ENCODE measurements at regions not wholly inside any gene's neighbourhood (a gene's known extent, or its start where the extent isn't known, plus 50 kb on each side); places are given as distances from the start of the nearest gene placed in this dataset.
"Not testable (repeated sequence)": the region's sequence is repeated elsewhere in the genome, so short reads cannot be mapped to it uniquely, and the experiment has no call there.

DNA sequence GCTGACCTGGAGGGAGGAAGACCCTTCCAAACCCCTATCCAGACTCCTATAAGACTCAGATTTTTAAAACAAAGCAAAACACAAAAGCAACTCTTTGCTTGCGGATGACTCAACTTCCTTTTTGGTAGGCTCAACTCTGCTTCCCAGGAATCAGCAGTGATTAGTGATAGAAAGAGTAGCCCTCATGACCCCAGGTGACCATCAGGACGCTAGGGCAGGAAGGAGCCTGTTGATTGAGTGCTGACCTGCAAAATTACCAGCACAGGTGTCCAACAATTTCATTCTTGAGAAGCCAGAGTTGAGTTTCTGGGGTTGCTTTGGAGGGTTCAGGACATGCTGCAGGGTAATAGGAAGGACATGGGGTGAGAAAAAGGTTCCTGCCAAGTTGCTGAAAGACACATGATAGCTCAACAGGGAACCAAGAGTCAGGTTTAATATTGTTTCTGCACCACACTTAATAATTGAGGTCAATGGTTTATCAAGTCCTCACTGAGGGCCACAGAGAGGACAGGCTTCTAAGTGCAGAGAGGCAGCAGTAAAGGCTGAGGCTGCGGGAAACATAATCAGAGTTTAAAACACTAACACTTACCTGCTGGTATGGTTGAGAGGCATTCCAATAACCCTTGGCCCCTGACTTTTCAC lies 67.4 kb upstream of the BMP2 start:
- H3K27me3 Mint-ChIP-seq = no peaks in the 10 kb centered on the region
- DNase-seq = no peak
- H3K27ac Mint-ChIP-seq = no peak overlapping the region

DNA sequence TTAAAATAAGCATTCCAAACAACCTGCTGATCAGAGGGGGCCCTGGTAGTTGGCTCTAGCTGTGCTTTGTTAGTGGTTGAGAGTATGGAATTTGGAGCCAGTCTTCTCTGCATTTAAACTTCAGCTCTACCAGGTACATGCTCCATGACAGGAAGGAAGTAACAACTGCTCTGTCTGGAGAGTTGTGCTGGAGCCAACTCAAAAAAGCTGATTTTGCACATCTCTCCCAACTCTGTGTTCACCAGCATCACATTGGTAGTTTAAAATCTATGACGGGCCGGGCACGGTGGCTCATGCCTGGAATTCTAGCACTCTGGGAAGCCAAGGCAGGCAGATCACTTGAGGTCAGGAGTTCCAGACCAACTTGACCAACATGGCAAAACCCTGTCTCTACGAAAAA lies 68.8 kb upstream of the BMP2 start:
- Mint-ChIP-seq H3K27ac (no peak overlapping the region), H3K27me3 (no peaks in the 10 kb centered on the region), H3K4me3 (no peak overlapping the region), H3K36me3 (ENCODE audit: low read depth) (no peaks in the 10 kb centered on the region), H3K4me1 (no peaks in the 10 kb centered on the region), H3K9me3 (no peaks in the 10 kb centered on the region)
- intact Hi-C loops (cut with micrococcal nuclease) = no loop called here
- no peak for DNase-seq

More for the DNA sequence above, 67.4 kb upstream of the BMP2 start:
- intact Hi-C loops (cut with micrococcal nuclease) = no loop called here
- H3K4me1 Mint-ChIP-seq = no peaks in the 10 kb centered on the region
- no peak overlapping the region for H3K4me3 Mint-ChIP-seq
- no peaks in the 10 kb centered on the region for H3K9me3 Mint-ChIP-seq
- H3K36me3 Mint-ChIP-seq (ENCODE audit: low read depth) = no peaks in the 10 kb centered on the region

DNA sequence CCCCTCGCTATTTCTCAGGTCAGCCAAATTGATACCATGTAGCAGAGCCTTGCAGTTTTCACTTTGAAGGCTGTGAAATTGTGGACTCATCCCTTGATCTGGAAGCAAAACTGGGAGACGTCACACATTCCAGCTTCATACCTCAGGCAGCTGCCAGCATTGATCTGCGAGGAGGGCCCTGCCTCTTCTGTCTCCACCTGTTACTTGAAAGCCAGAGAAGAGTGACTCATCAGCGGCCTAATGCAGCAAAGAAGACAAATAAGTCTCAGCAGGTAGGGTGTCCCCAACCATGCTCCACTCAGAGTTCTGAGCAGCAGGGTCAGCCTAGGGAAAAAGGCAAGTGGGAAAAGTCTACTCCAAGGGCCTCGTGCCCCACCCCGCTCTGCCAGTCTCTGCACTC lies 69.4 kb upstream of the BMP2 start:
- H3K4me3 Mint-ChIP-seq = no peak overlapping the region
- no peak for DNase-seq
- no peaks in the 10 kb centered on the region for H3K4me1 Mint-ChIP-seq
- intact Hi-C loops (cut with micrococcal nuclease) = no loop called here
- H3K9me3 Mint-ChIP-seq = no peaks in the 10 kb centered on the region
- H3K27ac Mint-ChIP-seq = no peak overlapping the region
- H3K36me3 Mint-ChIP-seq (ENCODE audit: low read depth) = no peaks in the 10 kb centered on the region
- no peaks in the 10 kb centered on the region for H3K27me3 Mint-ChIP-seq

DNA sequence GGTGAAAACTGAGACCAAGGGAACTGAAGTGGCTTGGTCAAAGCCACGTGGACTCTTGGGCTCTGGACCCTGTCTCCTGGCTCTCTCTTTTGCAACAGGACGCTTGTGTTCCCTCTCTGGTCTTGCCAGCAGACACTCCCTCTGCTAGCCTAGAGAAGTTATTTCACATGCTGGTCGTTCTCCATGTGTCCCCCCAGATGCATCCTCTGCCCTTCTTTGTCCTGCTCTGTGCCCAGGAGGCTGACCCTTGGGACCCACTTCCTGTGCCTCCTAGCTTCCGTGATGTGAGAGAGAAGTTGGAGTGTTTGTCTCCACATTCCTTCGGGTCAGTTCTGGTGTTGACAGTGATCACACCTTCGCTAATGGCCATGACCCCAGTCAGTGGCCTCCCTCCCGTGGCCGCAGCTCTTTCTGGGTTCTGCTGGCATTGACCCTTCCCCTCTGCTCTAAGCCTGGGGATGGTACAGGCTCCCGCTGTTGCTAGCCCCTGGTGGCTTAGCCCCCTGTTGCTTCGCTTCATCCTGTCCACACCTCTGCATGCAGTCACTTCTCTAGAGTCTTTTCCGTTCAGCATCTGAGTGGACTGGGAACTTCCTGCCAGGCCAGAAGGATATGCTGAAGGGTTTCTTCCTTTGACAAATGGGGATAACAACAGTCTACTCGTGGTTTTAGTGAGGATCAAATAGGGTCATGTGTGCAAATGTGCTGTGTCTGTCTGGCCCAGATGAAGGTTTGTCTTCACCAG lies 70.1 kb upstream of the BMP2 start:
- no peak for DNase-seq
- H3K36me3 Mint-ChIP-seq (ENCODE audit: low read depth) = no peaks in the 10 kb centered on the region
- intact Hi-C loops (cut with micrococcal nuclease) = no loop called here
- H3K27me3 Mint-ChIP-seq = no peaks in the 10 kb centered on the region
- no peaks in the 10 kb centered on the region for H3K4me1 Mint-ChIP-seq
- no peaks in the 10 kb centered on the region for H3K9me3 Mint-ChIP-seq
- H3K27ac Mint-ChIP-seq = no peak overlapping the region
- no peak overlapping the region for H3K4me3 Mint-ChIP-seq

DNA sequence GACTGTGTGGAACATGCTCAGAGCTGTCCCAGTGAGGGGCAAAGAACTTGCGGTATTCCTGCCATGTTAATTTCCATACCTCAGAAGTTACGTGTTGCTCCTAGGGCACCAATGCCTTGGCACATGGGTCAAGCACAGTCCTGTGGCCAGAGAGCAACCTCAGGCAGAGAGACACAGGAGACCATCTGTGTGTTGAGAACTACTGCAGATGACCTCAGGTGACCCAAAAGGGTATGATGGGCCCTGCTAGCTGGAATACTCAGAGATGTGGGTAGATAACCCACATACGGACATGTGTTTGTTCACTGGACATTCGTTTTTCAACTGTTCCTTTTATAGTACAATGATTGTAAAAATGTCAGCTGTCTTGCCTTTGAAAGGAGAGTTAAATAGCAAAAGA lies 71.5 kb upstream of the BMP2 start:
- Mint-ChIP-seq H3K9me3 (no peaks in the 10 kb centered on the region), H3K27me3 (no peaks in the 10 kb centered on the region), H3K27ac (no peak overlapping the region), H3K4me3 (no peak overlapping the region), H3K4me1 (no peaks in the 10 kb centered on the region), H3K36me3 (ENCODE audit: low read depth) (no peaks in the 10 kb centered on the region)
- intact Hi-C loops (cut with micrococcal nuclease) = no loop called here
- no peak for DNase-seq

DNA sequence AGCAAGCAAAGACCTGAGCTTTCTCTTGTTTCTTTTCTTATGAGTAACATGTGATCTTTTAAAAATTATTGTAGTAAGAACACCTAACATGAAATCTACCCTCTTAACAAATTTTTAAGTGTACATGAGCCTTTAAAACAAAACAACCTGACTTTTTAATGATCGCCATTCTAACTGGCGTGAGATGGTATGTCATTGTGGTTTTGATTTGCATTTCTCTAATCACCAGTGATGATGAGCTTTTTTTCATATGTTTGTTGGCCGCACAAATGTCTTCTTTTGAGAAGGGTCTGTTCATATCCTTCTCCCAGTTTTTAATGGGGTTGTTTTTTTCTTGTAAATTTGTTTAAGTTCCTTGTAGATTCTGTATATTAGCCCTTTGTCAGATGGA lies 73.7 kb upstream of the BMP2 start:
- intact Hi-C loops (cut with micrococcal nuclease); H3K27me3 Mint-ChIP-seq; H3K36me3 Mint-ChIP-seq (ENCODE audit: low read depth); H3K4me1 Mint-ChIP-seq; H3K9me3 Mint-ChIP-seq; H3K27ac Mint-ChIP-seq; DNase-seq; H3K4me3 Mint-ChIP-seq: not testable (repeated sequence)

DNA sequence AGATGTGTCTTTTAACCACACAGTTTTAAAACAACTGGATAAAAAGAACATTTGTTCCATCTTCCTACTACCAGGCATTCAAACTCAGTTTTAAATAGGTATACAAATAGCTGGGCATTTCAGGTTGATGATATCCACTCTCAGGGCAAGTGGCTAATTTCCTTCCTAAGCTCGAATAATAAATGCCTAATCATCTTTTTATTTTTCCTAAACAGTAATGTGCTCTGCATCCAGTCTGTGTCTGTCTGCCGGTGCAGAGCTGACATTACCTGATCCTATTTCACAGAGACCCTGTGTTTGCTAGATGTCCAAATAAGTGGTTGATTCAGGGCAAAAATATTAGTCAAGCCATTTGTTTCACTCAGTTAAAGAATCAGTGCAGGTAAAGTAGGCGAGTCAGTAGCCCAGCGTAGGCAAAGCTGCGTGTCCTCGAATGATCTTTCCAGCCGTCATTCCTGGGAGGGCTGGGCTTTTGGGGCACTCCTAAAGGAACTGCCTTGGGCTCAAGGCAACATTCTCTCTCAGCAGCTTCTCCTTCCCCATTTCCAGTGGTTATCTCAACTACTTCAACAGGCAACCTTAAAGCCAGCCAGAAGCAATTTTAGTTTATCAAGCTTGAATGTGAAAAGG lies 74.2 kb upstream of the BMP2 start:
- Mint-ChIP-seq H3K27ac (no peak overlapping the region), H3K4me1 (no peaks in the 10 kb centered on the region), H3K4me3 (no peak overlapping the region), H3K9me3 (no peaks in the 10 kb centered on the region), H3K36me3 (ENCODE audit: low read depth) (no peaks in the 10 kb centered on the region), H3K27me3 (no peaks in the 10 kb centered on the region)
- intact Hi-C loops (cut with micrococcal nuclease) = no loop called here
- DNase-seq = no peak

DNA sequence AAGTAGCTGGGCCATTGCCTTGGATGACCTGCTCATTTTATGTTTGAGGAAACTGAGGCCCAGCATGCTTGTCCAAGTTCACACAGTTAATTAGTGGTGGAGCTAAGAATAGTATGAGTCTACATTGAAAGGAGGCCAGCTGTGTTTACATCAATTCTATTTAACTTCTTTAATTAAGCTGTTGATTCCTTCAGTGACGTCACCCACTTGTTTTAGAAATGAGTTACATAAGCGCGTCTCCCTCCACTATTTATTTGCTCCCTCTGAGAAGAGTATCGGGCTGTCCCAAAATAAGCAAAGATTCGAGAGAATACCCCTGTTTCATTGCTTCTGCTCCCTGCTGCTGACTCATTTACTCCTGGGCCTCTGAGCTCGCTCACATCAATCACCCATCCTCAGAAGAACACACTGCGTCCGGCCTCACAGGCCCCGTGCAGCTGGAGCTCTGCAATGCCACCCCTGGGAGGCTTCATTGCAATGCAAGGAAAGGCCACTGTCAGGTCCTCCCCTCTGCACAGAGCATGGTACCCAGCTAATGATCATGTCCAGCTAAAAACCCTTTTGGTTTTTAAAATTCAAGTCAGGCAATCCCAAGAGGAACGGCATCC lies 74.8 kb upstream of the BMP2 start:
- Mint-ChIP-seq H3K9me3 (no peaks in the 10 kb centered on the region), H3K27ac (no peak overlapping the region), H3K4me1 (no peaks in the 10 kb centered on the region), H3K4me3 (no peak overlapping the region), H3K27me3 (no peaks in the 10 kb centered on the region), H3K36me3 (ENCODE audit: low read depth) (no peaks in the 10 kb centered on the region)
- intact Hi-C loops (cut with micrococcal nuclease) = no loop called here
- no peak for DNase-seq

DNA sequence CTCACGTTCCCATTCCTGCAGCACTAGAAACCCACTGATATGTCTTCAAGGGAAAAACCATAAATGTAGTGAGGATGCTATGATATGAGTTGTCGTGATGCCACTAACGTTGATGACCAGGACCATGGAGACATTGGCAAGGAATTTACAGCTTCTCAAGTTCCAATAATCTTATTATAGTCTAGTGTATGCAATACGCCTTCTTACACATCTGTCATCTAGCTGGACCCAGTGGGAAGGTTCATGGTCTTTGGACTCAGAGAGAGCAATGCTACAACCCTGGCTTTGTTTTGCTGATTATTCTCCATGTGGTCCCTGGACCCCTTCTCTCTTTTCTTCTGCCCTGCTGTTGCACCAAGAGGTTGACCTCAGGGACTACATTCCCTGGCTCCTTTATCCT lies 76.0 kb upstream of the BMP2 start:
- intact Hi-C loops (cut with micrococcal nuclease) = no loop called here
- no peaks in the 10 kb centered on the region for H3K36me3 Mint-ChIP-seq (ENCODE audit: low read depth)
- H3K4me3 Mint-ChIP-seq = no peak overlapping the region
- H3K4me1 Mint-ChIP-seq = no peaks in the 10 kb centered on the region
- DNase-seq = no peak
- H3K27me3 Mint-ChIP-seq = no peaks in the 10 kb centered on the region
- no peak overlapping the region for H3K27ac Mint-ChIP-seq
- H3K9me3 Mint-ChIP-seq = no peaks in the 10 kb centered on the region

DNA sequence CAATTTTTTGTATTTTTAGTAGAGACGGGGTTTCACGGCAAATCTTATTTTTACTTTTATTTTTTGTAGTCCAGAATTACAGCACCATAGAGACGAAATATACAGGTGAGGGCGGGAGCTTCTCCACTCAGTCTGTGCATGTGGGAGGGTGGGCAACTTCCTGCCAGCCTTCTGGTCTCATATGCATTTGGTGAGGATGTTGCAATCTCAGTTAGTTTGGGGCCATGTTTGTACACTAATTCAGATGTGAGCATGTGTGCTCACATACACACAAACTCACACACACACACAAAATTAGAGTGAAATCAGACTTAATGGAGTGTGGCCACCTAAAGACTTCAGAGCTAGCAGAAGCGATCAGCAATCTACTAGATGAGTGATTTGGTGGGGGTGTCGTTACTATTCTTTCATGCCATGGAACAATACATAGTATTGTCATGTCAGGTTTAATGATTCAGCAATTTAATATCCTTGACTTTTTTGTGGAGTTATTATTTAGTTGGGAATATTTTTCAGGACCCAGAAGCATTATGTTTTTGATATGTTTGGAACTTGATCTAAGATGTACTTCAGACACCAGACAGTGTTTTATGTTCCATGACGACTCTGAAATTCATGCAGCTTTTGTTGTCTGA lies 78.0 kb upstream of the BMP2 start:
- intact Hi-C loops (cut with micrococcal nuclease) = no loop called here
- no peaks in the 10 kb centered on the region for H3K27me3 Mint-ChIP-seq
- no peaks in the 10 kb centered on the region for H3K36me3 Mint-ChIP-seq (ENCODE audit: low read depth)
- H3K4me1 Mint-ChIP-seq = no peaks in the 10 kb centered on the region
- H3K9me3 Mint-ChIP-seq = no peaks in the 10 kb centered on the region
- no peak overlapping the region for H3K27ac Mint-ChIP-seq
- no peak overlapping the region for H3K4me3 Mint-ChIP-seq
- DNase-seq = no peak

DNA sequence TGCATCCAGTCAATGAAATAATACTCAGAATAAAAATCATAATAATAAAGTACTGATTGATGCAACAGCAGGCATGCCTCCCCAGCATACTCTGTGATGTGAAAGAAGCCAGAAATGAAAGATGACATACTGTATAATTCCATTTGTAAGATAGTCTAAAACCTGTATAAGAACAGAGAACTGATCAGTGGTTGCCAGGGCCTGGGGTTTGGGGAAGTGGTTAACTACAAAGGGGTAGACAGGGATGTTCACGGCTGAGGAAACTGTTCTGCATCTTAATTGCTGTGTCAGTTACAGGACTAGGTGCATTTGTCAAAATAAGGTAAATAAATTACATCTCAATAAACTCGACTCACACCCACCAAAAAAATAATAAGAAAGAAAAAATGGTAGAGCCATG lies 81.3 kb upstream of the BMP2 start:
- Mint-ChIP-seq H3K27ac (no peak overlapping the region), H3K4me1 (no peaks in the 10 kb centered on the region), H3K27me3 (no peaks in the 10 kb centered on the region), H3K36me3 (ENCODE audit: low read depth) (no peaks in the 10 kb centered on the region), H3K4me3 (no peak overlapping the region), H3K9me3 (no peaks in the 10 kb centered on the region)
- intact Hi-C loops (cut with micrococcal nuclease) = no loop called here
- DNase-seq = no peak

DNA sequence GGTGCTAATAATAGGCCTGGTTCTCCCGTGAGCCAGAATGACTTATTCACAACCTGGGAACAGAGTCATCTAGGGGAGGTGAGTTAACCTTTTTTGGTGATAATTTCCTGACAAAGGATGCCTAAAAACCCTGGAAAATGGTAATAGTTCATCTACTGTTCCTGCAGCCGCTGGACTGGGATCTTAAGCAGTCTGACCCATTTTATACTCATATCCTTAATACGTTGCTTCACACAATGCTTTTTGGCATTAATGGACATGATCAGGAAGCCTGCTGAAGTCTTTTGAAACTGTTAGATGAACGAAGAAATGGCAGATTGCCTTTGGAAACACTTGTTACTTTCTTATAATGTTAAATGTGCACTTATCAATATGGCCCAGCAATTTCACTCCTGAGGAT lies 81.9 kb upstream of the BMP2 start:
- Mint-ChIP-seq H3K27me3 (no peaks in the 10 kb centered on the region), H3K27ac (no peak overlapping the region), H3K4me1 (no peaks in the 10 kb centered on the region), H3K4me3 (no peak overlapping the region), H3K9me3 (no peaks in the 10 kb centered on the region), H3K36me3 (ENCODE audit: low read depth) (no peaks in the 10 kb centered on the region)
- intact Hi-C loops (cut with micrococcal nuclease) = no loop called here
- no peak for DNase-seq

DNA sequence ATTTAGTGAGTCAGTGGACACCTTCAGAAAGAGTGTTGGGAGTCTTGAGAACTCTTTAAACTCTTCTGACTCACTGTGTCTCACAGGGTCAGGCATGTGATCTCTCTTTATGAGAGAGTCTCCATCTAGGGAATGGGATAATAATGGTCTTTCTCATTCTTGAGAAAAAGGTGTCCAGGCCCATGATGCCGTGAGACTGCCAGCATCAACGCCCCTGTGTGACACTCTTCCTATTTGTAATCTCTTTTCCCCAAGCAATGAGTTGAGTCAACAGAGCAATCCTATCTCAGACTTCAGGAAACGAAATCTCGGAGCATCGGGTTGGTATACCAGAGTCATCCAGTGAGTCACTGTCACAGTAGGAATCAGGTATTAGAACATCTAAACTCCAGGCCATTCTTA lies 82.3 kb upstream of the BMP2 start:
- Mint-ChIP-seq H3K9me3 (no peaks in the 10 kb centered on the region), H3K27me3 (no peaks in the 10 kb centered on the region), H3K4me3 (no peak overlapping the region), H3K27ac (no peak overlapping the region), H3K4me1 (no peaks in the 10 kb centered on the region), H3K36me3 (ENCODE audit: low read depth) (no peaks in the 10 kb centered on the region)
- intact Hi-C loops (cut with micrococcal nuclease) = no loop called here
- no peak for DNase-seq
